NOMO-1 treated with DMSO at 0.1 percent for 48 hours (cell line): ENCODE measurements at regions not wholly inside any gene's neighbourhood (a gene's known extent, or its start where the extent isn't known, plus 50 kb on each side); places are given as distances from the start of the nearest gene placed in this dataset.

Source experiments
- DNase-seq: peaks from one replicate; lab custom pipeline; 2025; ENCODE audit not compliant: unreplicated experiment; lab: John Stamatoyannopoulos, UW

GRCh38 chr6:40755749-40756452 is 168.7 kb upstream of the LRFN2 start:
- peak; percentile 1 for DNase-seq

DNA sequence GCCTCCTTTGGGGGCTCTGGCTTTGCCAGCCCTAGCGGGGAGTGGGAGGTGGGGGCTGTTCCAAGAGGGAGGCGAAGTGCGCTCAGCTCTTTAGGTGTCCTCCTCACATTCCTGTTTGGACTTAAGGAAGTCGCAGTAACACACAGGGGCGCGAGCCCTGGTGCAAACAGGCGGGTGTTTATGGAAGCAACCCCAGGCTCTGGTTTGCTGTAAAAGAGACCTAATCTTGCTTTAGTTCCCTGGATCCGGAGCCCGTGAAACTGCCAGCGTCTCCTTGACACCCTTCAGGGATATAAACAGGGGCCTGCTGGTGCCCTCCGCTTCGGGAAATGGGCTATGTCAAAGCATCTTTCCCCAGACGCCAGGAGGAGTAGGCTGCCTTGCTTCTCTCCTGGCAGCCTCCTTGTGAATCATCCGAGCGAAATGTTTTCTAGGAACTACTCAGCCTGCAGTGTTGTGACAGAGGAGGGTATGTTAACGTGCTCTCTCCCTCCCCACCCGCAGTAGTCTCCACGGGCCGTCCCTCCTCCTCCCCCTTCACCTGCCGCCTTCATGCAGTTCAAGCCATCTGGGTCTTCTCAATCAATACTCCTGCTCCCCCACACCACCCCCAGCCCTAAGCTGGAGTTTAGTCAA is 168.0 kb upstream of the LRFN2 start:
- DNase-seq = no peak

- DNase-seq = no peak
Observed at GRCh38 chr6:40754461-40755045, 167.4 kb upstream of the LRFN2 start.

DNA sequence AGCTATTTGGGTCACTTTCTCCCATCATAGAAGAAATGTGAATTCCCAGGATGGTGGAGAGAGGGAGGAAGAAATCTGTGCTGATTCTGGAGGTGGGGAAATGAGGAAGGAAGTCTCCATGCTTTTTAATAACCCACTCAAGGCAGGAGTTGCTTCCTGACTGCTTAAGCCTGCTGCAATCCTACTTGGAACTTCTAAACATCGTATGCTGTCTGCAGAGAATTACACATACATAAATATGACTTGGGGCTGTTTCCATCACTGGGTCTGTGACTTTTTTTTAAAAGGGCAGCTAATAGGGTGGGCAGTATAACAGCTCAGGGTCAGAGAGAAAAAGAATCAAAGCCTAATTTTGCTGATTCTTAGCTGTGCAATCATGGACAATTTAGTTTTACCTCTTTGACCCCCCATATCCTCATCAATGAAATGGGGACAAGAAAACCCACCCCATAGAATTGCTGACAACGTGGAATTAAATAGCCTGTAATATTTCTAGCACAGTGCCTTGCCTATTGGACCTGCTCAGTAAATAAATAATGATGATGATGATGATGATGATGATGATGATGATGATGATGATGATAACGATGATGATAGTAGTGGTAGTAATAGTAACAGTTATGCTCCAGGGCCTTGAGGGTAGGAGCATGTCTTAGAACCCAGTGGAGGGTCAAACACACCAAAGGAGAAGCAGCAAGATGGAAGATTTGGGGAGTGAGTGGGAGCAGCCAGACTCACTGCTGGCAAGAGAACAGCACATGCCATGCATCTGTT is 166.7 kb upstream of the LRFN2 start:
- DNase-seq = no peak

DNA sequence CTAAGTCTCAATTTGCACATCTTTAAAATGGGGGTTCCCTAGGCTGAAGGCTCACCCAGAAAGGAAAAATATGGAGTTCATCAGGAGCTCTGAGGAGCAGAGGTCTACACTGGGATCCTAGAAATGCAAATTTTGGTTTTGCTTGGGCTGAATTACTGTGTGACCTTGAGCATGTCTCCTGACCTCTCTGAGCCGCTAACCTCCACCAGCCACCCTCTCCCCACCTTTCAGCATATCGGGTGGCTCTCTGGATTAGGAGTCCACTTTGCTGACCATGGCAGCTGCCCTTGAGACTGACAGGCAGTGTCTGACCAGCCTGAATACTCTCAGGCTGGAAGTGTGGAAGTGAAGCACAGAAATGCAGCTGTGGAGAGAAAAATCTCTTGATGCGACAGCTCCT is 165.9 kb upstream of the LRFN2 start:
- no peak for DNase-seq

- no peak for DNase-seq
Observed at GRCh38 chr6:40744835-40745234, 157.7 kb upstream of the LRFN2 start.

DNA sequence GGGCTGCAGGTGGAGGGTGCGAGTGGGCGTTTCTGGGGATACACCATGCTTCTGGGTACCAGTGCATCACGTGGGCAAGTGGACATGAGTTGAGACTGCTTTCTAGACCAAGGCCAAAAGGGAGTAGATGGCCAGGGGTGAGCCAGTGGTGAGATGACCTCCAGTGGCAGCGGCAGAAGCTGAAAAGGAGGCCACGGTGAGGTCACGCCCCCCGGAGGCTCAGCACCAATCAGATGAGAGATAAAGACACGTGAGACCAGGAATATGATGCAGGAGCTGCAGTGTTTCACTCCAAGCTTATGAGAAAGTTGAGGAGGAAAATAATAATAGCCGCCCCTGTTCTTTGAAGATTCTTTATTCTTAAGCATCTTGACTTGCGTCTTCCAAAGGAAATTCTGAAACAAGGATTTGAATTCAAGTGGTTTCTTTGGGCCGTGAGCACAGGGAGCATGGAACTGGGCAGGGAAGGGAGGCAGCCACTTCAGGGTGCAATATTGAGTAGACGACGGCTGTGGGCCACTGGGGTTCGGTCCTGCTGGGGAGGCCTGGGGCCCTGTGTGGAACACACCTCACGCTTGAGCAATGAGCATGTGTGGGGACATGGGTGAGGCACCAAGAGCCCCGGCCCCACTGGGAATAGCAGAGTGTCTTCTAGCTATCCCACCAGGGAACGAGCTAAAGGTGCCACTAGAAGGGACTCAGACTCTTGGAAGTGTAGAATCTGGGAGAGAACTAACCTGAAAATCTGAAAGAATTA is 156.7 kb upstream of the LRFN2 start:
- DNase-seq = no peak

DNA sequence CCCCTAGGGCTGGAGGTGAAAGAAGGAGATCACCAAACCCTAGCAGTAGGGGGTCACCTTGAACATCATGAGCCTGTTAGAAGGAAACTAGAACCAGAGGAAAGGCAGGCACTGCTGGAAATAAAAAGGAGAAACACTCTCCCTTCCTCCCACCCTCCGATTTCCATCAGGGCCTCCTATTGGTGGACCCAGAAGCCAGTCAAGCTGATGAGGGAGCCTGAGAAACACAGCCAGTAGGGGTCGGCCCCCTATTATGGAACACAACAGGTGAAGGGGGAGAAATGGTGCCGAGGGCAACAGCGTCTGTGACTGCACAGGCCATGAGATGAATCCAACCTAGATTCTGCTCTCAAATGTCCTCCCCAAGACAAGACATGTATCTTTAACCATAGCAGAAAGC is 156.1 kb upstream of the LRFN2 start:
- DNase-seq = no peak

DNA sequence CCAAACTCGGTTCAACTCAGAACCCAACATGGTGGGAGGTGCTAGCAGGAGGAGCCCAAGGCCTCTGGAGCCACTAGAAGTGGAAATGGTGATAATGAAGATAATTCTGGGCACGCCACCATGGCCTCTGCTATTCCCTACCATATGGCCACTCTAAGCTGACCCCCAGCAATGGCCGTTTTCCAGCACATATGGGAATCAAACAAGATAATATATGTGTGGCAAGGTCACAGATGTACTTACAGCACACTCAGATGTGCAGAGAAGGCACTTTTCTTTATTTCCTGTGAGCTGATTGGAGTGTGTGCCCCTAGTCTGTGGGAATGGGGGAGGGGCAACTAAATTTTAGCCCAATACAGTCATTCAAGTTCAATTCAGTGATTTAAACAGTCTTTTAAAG is 153.4 kb upstream of the LRFN2 start:
- no peak for DNase-seq

GRCh38 chr6:40738551-40739193 is 151.5 kb upstream of the LRFN2 start:
- DNase-seq = no peak

GRCh38 chr6:40735521-40735920 is 148.4 kb upstream of the LRFN2 start:
- no peak for DNase-seq

- DNase-seq = no peak
Observed at GRCh38 chr6:40735121-40735520, 148.0 kb upstream of the LRFN2 start.

DNA sequence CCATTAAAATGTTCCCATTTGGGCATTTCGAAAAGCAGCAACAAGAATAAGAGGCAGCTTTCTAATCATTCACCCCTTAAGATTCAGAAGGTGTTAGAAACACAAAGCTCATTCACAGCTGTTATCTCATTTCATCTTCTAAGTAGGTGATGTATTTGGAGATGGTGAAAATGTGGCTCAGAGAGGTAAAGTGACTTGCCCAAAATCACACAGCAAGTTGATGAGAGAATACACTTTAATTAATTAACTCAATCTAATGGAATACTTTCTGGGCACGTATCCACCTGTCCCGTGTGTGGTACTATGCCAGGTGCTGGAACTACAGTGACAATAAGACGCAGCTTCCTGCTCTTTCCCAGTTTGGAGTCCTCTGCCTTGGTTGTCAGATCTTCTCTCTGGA is 147.4 kb upstream of the LRFN2 start:
- no peak for DNase-seq

- no peak for DNase-seq
Observed at GRCh38 chr6:40733770-40734396, 146.7 kb upstream of the LRFN2 start.

DNA sequence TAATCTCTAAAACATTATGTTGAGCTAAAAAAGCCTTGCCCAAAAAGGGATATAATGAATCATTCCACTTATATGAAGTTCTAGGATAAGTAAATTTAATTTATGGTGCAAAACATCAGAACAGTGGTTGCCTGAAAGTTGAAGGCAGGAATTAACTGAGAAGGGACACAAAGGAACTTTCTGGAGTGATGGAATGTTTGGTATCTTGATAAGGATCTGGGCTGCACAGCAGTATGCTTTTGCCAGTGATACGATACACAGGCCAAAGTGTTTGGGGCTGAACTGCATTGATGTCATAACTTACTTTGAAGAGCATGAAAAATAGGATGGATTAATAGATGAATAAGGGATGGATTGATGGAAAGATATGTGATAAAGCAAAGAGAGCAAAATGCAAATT is 146.1 kb upstream of the LRFN2 start:
- DNase-seq = no peak

- DNase-seq = no peak
Observed at GRCh38 chr6:40732878-40733277, 145.7 kb upstream of the LRFN2 start.

DNA sequence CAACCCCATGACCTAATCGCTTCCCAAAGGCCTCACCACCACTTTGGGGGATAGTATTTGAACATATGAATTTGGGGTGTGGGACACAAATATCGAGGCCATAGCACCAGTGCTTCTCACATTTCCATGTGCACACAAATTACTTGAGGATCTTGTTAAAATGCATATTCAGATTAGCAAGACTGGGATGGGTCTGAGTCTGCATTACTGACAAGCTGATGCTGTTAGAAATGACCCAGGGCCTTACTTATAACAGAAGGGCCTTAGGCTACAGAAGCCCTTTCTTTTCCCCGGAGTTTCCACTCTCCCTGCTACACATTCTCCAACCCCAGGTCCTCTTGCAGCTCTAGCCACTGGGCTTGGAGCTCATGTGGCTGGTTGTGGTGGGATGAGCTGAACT is 141.5 kb upstream of the LRFN2 start:
- DNase-seq = no peak

DNA sequence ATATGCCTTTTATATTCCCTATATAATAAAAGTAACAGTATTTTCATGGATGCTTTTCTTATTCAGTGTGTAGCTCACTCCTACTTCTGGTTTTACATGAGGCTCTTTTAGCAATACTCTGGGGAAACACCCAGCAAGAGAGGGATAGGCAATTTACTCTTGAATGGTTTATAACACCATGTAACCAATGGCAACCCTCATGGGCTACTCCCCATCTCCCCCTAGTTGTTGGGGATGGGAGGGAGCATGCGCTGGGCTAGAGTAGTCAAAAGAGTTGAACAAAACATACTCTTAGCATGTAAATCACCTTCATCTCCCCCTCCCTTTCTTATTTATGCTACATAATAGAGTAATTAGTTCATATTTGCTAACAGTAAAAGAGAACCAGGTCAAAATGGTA is 140.1 kb upstream of the LRFN2 start:
- no peak for DNase-seq

- no peak for DNase-seq
Observed at GRCh38 chr6:40726853-40727252, 139.7 kb upstream of the LRFN2 start.

DNA sequence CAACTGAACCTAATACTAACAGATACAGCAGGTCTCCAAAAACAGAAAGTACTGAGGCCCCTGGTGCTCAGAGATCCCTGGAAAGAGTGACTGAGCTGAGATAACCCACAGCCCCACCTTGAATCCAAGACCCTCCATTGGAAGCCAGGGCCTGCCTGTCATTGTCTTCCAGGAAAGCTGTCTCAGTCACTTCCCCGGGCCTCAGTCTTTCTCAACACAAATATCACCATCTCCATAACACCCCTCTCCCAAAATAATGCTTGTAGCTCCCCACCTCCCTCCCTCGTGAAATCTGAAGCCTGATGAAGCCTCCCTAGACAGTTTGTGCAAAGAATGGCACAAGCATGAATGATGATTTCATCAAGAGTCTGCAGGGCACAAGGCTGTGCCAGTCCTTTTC is 138.2 kb upstream of the LRFN2 start:
- DNase-seq = no peak
